Choroid plexus epithelial cell (primary cell): ENCODE measurements at regions not wholly inside any gene's neighbourhood (a gene's known extent, or its start where the extent isn't known, plus 50 kb on each side); places are given as distances from the start of the nearest gene placed in this dataset.

Experiments
- DNase-seq: peaks from one replicate; pipeline ENCODE4 v3.0.0-alpha.2; 2010; ENCODE audit warnings: low read depth
- H3K4me3 ChIP-seq: 2 replicates; pipeline ENCODE4 v1.5.1; 2011; ENCODE audit warnings: low read depth, mild to moderate bottlenecking, control low read depth, low read length, moderate library complexity
- CTCF ChIP-seq: conservative IDR thresholded peaks from 2 replicates; pipeline ENCODE4 v1.5.1; 2011; ENCODE audit warnings: low read depth, mild to moderate bottlenecking, control low read depth, inconsistent platforms, low read length, moderate library complexity

- no peak for DNase-seq
- TF ChIP-seq CTCF: no peak
- H3K4me3 ChIP-seq: no peak overlapping the region
These were observed 50.6 kb downstream of the SLIT2 start for GRCh38 chr4:20302336-20302735.

- peak; percentile 77 for DNase-seq
- H3K4me3 ChIP-seq: no peak overlapping the region
- peak; percentile 63 for TF ChIP-seq CTCF
These were observed 54.3 kb downstream of the SLIT2 start for GRCh38 chr4:20305976-20306375.

GRCh38 chr4:20311856-20312255, 60.2 kb downstream of the SLIT2 start:
- peak; percentile 42 for DNase-seq
- no peak for TF ChIP-seq CTCF

GRCh38 chr4:20313237-20314030, 61.7 kb downstream of the SLIT2 start:
- no peak overlapping the region for H3K4me3 ChIP-seq
- TF ChIP-seq CTCF: peak; percentile 54
- peak; percentile 47 for DNase-seq

More at GRCh38 chr4:20311856-20312255, 60.2 kb downstream of the SLIT2 start:
- no peak overlapping the region for H3K4me3 ChIP-seq

GRCh38 chr4:20317424-20317985, 65.8 kb downstream of the SLIT2 start:
- DNase-seq: no peak
- H3K4me3 ChIP-seq: no peak overlapping the region
- TF ChIP-seq CTCF: no peak

GRCh38 chr4:20318001-20318908, 66.5 kb downstream of the SLIT2 start:
- H3K4me3 ChIP-seq: no peak overlapping the region
- TF ChIP-seq CTCF: no peak
- DNase-seq: no peak
